GM18909 (cell line): ENCODE measurements at regions not wholly inside any gene's neighbourhood (a gene's known extent, or its start where the extent isn't known, plus 50 kb on each side); places are given as distances from the start of the nearest gene placed in this dataset.
"Not testable (repeated sequence)": the region's sequence is repeated elsewhere in the genome, so short reads cannot be mapped to it uniquely, and the experiment has no call there.

Experiments
- ATAC-seq: cut with Tn5 transposase; IDR thresholded peaks from one replicate; pipeline ENCODE4 v1.9.1; 2021; ENCODE audit warnings: mild to moderate bottlenecking; ENCODE audit not compliant: unreplicated experiment, poor library complexity

DNA sequence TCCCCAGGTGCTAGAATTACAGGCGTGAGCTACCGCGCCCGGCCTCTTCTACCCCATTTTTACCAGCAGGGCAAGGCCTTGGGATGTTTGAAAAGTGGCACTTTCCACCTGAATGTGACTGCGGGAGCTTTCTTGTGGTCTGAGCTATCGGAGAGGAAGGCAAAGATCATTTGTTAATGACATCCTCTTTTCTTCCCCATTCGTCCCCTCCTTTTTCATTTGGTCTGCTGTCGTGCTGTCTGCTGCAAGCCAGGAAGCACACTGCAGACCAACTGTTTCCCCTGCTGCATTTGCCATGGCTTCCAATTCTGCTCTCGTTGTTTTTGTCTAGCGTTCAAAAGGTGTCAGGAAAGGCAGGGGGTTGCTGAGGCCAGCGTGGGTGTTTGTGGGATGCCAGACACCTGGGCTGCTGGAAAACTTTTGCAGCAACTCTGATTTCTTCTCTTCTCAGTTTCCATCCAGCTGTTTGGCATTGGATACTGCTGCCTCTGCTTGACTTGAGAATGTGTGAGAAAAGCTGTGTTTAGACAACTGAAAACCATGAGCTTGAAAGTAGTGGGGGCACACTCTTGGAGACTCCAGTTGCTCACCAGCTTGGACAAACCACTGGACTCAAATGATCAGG is 196.4 kb upstream of the MSX2 start:
- ATAC-seq, result no peak

DNA sequence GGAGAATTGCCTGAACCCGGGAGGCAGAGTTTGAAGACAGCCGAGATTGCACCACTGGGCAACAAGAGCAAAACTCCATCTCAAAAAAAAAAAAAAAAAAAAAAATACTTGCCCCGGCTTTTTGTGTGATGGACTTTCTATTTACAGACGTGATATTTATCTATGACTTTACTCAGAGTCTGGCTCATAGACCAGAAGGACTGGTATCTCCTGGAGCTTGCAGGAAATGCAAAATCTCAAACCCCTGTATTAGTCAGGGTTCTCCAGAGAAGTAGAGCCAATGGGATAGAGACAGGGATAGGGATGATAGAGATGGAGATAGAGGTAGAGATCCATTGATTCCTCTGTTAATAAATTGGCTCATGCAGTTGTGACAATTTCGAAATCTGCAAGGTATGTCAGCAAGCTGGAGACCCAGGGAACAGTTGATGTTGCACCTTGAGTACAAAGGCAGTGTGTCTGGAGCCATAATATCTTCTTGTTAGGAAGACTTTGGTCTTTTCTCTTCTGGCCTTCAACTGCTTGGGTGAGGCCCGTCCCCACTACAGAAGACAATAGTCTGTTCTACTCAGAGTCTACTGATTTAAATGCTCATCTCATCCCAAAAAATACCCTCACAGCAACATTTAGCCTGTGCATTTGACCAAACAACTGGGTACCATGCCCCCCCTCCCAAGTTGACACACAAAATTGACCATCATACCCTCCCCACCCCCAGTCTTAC is 195.4 kb upstream of the MSX2 start:
- no peak for ATAC-seq

DNA sequence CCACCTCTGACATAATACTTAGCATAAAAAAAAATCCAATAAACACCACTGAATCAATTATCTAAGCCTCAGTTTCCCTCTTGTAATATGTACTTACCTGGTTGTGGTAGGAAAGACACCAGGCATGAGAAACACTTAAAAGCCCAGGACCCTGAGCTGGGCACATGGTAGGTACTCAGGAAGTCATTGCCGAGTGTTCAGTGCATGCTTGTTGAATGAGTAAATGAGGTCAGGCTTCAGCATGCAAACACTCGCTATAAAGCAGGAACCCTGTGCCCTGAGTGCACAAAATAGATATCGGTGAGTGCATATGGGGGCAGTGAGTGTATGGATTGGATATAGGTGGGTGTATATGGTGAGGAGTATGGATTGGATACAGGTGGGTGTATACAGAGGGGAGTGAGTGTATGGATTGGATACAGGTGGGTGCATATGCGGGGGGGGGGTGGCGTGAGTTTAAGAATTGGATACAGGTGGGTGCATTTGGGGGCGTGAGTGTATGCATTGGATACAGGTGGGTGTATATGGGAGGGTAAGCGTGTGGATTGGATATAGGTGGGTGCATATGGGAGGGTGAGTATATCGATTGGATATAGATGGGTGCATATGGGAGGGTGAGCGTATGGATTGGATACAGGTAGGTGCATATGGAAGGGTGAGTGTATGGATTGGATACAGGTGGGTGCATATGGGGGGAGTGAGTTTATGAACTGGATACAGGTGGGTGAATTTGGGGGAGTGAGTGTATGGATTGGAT is 194.3 kb upstream of the MSX2 start:
- no peak for ATAC-seq

DNA sequence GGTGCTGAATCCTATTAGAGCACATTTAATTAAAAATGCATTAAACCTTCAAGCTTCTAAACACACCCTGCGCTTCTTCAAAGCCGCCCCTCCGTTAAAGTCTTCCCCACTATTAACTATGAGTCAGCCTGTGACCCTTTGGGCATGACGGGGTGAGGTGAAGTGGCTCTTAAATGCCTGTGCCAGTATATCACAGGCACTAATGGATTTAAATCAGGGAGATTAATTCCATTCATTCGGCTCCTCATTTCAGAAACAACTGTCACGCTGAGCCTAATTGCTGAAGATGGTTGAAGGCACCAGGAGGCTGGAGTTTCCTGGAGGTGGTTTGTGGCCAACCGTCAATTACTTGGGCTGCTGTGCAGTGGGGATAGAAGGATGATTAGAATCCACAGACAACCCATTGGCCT is 192.6 kb upstream of the MSX2 start:
- ATAC-seq, result no peak

DNA sequence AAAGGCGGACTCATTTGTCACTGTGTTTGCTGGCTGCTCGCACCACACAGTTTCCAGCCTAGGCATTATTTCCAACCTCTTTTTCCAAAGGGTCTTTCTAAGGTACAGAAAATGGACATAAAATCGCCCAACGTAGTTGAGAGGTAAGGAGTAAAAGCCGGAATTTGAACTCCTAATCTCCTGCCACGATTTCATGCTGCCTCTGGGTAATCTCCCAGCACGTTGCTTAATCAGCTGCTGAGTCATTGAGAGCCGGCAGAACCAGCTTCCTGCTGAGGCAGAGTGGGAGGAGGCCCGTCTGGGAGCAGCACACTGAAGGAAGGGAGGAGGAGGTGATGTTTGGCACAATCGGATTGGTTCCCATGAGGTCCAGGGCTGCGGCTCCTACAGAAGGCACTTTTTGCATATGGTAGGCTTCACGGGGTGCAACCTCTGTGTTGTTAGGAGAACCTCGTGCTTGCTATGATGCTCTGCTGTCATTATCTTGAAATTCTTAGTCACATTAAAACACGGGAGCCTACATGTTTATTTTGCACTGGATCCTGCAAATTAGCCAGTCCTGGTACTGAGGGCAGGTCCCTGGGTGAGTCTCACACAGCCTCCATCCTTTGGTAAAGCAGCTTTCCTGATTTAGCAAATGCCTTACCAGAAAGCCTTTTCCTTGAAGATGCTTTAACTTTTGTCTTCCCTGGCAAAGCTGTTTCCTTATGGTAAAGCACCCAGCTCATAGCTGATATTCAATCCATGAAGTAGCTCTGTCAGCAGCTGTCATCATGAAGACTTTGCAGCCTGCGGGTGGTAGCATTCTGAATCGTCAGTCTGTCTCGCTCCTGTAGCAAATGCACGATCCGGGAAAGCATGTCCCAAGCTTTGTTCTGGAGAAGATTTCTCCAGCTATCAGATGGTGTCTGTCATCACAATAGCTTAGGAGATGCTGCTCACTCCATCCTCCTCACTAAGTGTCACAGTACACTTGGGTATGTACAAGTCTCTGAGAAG is 191.6 kb upstream of the MSX2 start:
- no peak for ATAC-seq

DNA sequence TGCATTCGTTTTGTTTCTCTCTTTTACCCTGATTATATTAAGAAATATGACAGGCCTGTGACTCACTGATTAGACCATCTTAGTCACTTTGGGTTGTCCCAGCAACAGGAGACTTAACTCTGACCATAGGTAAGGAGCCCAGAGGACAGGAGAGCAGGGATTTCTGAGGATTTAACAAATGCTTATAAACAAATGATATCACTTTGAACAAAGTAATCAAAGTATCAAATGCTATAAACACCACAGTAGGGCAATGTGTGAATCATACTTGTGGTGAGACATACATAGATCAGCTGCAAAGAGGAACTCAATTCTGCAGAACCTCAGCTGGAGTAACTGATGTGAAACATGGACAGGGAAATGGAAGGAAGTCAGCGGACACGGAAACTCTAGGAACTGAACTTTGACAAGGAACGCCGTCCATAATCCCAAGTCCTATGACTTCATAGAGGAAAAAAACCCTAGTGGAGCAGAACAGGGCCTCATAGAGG is 190.6 kb upstream of the MSX2 start:
- no peak for ATAC-seq

DNA sequence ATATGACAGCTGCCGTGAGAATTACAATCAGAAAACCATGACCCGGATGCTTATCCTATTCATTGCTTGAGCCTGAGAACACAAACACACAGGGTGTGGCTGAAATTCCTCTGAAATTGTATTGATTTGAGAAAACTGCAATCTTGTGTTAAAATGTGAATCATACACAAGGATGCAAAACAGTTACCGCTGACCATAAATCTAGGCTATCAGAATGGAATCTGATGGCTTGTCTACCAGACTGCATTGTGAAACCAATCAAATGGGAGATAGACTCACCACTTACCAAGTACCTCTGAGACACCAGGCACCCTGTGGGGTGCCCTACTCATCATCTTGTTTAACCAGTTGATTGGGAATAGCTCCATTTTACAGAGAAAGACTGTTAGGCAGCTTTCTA is 188.7 kb upstream of the MSX2 start:
- ATAC-seq, result no peak

DNA sequence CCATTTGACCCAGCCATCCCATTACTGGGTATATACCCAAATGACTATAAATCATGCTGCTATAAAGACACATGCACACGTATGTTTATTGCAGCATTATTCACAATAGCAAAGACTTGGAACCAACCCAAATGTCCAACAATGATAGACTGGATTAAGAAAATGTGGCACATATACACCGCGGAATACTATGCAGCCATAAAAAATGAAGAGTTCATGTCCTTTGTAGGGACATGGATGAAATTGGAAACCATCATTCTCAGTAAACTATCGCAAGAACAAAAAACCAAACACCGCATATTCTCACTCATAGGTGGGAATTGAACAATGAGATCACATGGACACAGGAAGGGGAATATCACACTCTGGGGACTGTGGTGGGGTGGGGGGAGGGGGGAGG is 184.6 kb upstream of the MSX2 start:
- not testable (repeated sequence) for ATAC-seq

DNA sequence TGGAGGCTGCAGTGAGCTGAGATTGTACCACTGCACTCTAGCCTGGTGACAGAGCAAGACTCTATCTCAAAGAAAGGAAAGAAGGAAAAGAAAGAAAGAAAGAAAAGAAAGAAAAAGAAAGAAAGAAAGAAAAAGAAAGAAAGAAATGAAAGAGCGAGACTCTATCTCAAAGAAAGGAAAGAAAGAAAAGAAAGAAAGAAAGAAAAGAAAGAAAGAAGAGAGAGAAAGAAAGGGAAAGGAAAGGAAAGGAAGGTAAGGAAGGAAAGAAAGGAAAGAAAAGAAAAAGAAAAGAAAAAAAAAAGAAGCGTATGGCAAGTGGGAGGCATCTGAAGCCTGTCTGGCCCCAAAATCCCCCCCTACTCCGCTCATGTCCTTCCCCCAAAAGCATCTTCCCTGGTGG is 182.3 kb upstream of the MSX2 start:
- no peak for ATAC-seq

DNA sequence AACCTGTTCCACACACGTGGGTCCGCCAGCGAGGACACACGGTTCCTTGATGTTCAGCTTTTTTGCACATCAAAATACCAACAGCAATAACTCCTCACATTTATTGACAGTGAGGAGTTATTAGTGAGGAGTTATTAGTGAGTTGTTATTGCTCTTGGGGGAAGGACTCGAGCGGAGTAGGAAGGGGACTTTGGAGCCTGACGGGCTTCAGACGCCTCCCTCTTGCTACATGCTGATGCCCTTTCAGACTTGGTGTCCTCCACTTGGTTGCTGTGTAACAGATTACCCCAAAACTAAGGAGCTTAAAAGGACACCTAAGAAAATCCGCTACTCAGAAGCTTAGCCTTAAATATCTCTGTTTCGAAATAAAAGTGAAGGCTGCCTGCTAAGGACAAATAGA is 181.9 kb upstream of the MSX2 start:
- ATAC-seq, result no peak

DNA sequence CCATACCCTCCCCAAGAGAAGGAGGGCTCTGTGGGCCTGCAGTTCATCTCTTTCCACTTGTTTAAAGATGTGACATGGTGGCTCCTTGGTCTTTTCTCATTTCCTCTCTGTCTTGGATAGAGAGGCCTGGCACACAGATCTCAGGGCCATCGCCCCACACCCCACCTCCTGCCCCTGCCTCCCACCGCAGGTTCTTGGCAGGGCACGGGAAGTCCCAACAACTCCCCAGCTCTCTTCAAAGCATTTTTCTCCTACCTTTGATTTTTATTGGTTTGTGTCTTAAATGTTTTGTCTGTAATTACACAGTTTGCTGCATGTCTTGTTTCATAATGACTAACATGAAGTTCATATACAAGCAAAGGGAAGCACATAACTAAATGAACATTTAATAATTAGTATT is 178.5 kb upstream of the MSX2 start:
- no peak for ATAC-seq

DNA sequence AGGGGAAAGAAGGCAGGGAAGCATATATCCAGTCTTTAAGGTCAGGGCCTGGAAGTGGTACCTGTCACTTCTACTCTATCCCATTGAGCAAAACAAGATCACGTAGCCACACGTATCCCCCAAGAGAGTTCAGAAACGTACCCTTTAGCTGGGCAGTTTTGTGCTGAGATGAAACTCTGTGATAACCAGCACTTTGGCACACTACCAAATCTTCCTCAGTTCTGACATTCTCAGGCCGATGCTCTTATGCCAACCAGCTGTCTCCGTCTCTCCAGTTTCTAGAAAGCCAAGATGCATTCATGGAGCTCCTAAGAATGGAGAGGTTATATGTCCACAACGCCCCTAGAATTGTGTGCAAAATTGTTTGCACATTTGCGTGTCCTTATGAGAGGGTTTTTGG is 176.6 kb upstream of the MSX2 start:
- no peak for ATAC-seq

DNA sequence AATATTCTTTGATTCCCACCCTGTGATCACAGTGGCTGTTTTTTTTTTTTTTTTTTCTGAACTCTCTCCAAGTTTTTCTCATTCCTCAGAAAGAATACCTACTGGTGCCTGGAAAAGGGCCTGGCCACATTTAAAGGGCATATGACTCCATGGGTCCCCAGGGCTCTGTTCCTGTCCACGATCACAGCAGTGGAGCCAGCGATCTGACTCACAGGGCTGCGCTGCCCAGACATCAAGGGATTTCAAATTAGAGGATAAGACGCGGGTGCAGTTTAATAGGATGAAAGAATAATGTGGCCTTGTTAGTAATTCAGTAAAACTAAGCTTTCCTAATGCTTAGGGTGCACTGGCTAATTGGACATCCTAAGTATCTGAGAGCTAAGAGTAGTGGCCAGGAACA is 175.1 kb upstream of the MSX2 start:
- no peak for ATAC-seq

DNA sequence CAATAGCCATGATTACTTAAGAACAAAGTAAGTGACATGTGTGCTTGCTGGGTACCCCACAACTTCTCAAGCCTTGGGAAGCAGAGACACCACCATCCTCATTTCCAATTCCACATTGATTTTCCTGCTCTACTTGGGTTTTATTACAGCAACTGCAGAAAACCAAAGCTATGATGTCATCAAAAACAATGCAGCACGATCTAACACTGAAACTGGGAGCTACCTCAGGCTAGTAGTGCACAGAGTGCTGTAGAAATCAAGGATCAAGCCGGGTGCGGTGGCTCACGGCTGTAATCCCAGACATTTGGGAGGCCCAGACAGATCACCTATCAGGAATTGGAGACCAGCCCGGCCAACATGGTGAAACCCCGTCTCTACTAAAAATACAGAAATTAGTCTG is 174.4 kb upstream of the MSX2 start:
- no peak for ATAC-seq

DNA sequence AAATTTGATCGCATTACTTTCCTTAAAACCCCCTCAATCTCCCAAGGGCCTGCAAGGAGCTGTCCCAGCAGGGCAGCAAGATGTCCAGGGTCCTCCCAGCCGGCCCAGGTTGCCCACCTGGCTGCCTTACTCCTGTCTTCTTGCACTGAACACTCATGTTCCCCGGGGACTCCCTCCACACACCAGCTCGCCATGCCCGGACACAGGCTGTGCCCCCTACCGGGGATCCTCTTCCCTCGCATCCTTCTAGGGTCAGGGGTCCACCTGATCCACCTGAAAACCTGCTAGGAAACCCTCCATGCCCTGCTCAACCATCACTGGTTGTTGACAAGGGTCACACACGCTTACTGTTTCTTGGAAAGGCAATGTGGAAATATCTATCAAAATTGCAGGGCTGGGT is 172.0 kb upstream of the MSX2 start:
- ATAC-seq, result no peak

DNA sequence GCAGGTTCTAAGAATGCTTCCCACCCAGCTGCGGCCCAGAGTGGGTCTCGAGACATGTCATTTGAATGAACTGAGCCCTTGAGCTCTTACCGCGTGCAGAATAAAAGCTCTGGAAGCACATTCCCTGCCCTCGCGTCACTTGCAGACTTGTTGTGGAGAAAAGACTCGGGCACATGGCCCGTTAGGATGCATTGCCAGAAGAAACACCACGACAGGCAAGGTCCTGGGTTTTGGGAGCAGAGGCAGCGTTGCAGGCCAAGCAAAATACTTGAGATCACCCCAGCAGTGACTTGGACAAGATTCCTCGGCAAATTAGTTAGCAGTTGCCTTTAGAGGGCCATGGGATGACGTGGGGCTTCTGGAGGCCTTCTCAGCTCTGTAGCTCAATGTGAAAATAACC is 170.8 kb upstream of the MSX2 start:
- no peak for ATAC-seq

DNA sequence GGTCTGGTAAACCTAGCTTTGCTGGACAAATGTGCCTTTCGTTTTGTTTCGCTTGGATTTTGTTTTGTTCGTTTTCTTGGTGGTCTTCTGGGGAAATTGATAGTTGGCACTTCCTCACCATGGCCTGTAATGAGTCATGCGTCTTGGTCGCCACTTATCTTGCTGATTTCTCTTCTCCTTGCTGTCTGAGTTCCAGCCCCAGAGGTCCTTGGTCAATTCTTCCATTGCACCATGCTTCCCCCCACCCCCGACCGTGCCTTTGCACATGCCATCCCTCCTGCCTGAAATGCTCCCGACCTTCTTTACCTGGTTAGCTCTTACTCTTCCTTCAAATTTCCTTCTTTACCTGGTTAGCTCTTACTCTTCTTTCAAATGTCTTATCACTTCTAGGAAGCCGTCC is 168.7 kb upstream of the MSX2 start:
- no peak for ATAC-seq

DNA sequence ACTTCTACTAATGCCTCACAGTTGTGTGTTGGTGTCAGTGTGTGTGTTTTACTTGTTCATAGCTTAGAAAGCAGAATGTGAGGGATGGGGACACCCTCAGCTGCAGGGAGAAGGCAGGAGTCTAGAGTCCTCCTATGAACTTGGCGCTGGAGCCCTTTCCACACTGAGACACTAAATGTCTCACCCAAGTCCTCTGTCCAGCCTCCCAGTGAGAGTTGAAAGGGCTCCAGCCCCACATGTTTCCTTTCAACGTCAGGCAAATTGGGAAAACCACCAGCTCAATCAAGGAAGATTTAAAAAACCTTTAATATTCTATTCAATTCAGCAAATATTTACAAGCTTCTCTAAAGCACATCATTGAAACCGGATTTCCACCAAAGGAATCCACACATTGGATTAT is 167.6 kb upstream of the MSX2 start:
- ATAC-seq, result no peak

DNA sequence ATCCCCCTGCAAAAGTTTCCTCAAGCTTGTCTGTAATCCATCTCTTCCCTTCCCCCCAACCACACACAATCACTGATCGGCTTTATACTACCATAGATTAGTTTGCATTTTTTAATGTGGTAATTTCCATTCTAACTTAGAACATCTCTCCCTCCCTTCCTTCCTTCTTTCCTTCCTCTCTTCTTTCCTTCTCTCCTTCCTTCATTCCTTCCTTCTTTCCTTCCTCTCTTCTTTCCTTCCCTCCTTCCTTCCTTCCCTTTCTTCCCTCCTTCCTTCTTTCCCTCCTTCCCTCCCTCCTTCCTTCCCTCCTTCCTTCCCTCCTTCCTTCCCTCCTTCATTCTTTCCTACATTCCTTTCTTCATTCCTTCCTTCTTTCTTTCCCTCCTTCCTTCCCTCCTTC is 166.2 kb upstream of the MSX2 start:
- ATAC-seq, result no peak

DNA sequence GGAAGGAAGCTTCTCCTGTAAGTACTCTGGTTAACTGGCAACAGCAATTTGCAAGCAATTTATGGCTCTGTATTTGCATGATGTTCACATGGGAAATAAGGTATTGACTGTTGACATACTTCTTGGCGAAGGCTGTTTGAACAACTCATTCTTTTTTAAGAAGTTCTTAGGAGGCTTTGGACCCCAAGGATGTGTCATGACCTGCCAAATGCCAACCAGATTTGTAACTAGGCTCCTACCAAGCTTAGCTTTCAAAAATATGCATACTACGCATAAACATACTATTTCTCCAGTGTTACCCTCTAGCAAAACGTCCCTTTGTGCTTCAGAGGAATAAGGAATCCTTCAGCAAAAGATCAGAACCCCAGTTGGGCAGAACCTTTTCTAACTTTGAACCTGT is 165.2 kb upstream of the MSX2 start:
- ATAC-seq, result no peak
